Ammon's horn (tissue), 1 donor: ENCODE measurements at regions not wholly inside any gene's neighbourhood (a gene's known extent, or its start where the extent isn't known, plus 50 kb on each side); places are given as distances from the start of the nearest gene placed in this dataset.

ENCODE experiments used
- DNase-seq: peaks from one replicate; pipeline ENCODE4 v3.0.0-alpha.2; 2016; ENCODE audit warnings: low spot score

DNA sequence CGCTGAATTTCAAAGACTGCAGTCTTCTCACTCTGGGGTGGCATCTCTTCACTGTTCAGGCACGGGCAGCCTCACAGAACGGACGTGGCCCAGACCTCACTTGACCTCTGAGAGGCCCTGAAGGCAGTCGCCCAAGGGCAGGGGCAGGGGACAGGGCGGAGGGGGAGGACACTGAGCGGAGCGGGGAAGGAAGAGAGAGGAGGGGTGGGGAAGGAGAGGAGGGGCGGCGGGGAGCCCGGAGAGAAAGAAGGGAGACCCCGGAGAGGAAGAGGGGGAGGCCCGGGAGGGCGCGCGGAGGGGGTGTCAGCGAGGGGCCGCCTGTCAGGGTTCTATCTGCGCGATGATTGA is 58.7 kb upstream of the COMTD1 start:
- no peak for DNase-seq

DNA sequence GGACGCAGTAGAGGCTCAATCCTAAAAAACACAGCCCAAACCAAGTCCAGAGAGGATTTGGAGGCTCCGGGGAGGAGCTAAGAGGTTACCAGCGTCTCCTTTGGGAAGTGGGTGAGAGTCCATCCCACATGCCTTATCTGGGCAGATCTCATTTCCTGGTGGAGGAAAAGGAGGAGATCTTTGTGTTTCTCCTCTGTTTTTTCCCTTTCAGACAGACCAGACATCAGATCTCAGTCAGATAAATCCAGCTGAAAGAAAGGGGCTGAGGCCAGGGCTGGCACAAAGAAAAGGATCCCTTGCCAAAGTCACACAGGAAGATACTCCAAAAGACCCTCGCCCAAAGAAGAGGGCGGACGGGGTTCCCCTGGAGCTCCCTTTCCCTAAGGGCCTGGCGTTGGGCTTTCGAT is 58.3 kb upstream of the COMTD1 start:
- DNase-seq: no peak

GRCh38 chr10:75293446-75293820 is 57.7 kb upstream of the COMTD1 start:
- no peak for DNase-seq

GRCh38 chr10:75292794-75293445 is 57.2 kb upstream of the COMTD1 start:
- DNase-seq: no peak

DNA sequence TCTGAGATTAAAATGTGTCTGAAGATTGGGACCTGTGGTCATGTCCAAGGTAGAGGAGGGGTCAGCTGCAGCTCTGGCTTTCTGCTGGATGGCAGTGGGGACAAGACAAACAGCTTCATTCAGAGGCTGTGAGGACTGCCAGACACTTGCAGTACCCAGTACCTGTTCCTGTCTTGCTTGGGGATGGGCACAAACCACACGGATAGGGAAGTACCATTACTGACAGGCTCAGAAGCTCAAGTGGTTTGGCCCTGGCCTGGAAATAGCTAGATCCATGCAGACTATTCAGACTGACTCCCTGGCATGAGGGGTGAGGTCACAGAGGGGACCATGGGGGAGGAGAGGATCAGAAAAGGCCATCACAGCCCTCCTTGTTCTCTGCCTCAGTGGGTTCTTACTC is 56.0 kb upstream of the COMTD1 start:
- no peak for DNase-seq

- no peak for DNase-seq
Measured at GRCh38 chr10:75288140-75288711, 52.5 kb upstream of the COMTD1 start.

DNA sequence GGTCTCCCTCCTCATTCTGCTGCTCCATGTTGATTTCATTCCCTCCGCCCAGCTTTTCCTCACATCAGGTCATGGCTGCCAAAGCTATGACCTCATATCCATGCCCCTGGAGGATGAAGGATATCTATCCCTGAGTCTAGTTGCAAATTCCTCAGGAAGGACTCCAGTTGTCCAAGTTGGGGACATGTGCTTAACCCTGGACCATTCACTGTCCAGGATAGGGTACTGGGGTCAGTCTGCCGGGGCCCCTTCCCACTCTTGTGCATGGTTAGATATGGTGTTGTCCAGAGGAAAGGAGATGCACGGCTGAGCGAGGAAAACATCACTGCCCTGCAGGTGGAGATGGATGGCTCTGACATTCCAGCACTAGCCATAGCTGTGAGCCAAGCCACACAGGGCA is 51.9 kb upstream of the COMTD1 start:
- DNase-seq: no peak

GRCh38 chr10:75286901-75287300 is 51.1 kb upstream of the COMTD1 start:
- no peak for DNase-seq
